H1 (cell line): ENCODE measurements at regions not wholly inside any gene's neighbourhood (a gene's known extent, or its start where the extent isn't known, plus 50 kb on each side); places are given as distances from the start of the nearest gene placed in this dataset.

Experiments used
- ATF3 ChIP-seq: IDR thresholded peaks from 2 replicates; pipeline ENCODE4 v1.6.1; 2011; ENCODE audit warnings: low read depth, mild to moderate bottlenecking, low read length; ENCODE audit not compliant: insufficient read depth
- CREB1 ChIP-seq: IDR thresholded peaks from 2 replicates; pipeline ENCODE4 v1.6.1; 2012; ENCODE audit warnings: inconsistent platforms
- CTBP2 ChIP-seq: IDR thresholded peaks from 2 replicates; pipeline ENCODE4 v1.7.0; 2011; ENCODE audit warnings: borderline replicate concordance, mild to moderate bottlenecking, moderate library complexity, mixed read lengths, low read length; ENCODE audit not compliant: insufficient read depth, insufficient read length
- EGR1 ChIP-seq: IDR thresholded peaks from 2 replicates; pipeline ENCODE4 v1.6.1; 2011; ENCODE audit warnings: low read depth, low read length, borderline replicate concordance
- SIN3A ChIP-seq, 2 experiments: IDR thresholded peaks in 1 of 2; conservative IDR thresholded peaks in 1 of 2; 2 replicates each; pipeline ENCODE4 v1.6.1; 2011 to 2012; ENCODE audit warnings: low read length in 2 of 2, improper control_type of control experiment in 1 of 2, low read depth in 1 of 2, mild to moderate bottlenecking in 1 of 2

GRCh38 chr4:137312257-137312656 is 220.0 kb downstream of the PCDH18 start (continued):
- TF ChIP-seq CTBP2, result no peak
- no peak for TF ChIP-seq SIN3A (conservative IDR thresholded peaks at IDR 0.05 in 1 of 2, IDR thresholded peaks at IDR 0.05 in 1 of 2; ENCODE audit: low read depth in 1 of 2, low read length in 2 of 2)
- no peak for TF ChIP-seq CREB1
- TF ChIP-seq EGR1, result no peak
- no peak for TF ChIP-seq ATF3
